Activated T-cell treated with anti-CD3 and anti-CD28 coated beads, Interleukin-2, amount 50 U/mL, for 48 hours (primary cell): ENCODE measurements at regions not wholly inside any gene's neighbourhood (a gene's known extent, or its start where the extent isn't known, plus 50 kb on each side); places are given as distances from the start of the nearest gene placed in this dataset.

Source experiments
- DNase-seq, 2 experiments: peaks; one replicate each; pipeline ENCODE4 v3.0.0-alpha.2; 2020

DNA sequence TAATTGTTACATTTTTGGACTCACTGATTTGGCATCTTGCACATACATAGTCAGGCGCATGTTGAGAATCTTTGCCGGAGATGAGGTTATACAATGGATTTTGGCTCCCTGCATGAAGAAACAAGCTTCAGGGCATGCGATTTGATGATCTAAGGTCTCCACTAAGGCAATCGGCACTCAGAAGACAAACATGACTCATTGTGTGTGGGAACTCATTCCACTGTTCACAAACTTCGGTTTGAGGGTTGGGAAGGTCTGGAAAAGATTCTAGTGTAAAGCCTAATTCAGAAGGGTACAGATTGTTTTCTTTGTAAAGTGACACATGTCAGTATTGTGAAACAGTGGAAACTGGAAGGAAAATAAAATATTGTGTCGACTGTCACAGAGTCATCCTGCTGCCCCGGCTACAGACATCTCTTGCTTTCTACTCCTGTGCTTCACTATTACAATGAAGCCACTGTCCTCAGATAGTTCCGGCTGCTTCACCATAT lies 192.6 kb upstream of the HMGA2 start:
- DNase-seq: no peak

DNA sequence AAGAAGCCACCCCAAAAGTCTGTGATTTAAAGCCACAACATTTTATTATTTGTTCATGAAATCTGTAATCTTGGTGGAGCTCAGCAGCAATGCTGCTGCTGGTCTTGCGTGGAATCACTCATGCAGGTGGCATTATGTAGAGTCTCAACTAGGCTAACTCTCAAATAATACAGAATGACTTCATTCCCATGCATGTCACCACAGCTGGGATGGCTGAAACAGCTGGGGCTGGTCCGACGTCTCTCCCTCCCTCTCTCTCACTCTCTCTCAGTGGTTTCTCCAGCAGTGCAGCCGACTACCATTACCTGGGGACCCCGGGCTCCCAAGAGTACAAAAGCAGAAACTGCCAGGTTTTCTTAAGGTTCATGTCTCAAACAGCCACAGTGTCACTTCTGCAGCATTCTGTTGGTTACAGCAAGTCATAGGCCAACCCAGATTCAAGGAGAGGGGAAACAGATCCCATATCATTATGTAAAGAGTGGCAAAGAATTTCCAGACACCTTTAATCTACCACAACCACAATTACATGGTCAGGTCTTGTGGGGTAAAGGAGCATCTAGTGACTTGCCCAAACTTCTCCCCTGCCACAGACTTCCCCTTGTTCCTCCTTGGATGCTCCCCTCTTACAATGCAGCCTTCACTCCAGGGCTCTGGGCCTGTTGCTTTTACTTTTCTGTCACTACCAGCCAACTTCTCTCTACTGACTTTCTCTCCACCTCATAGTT lies 192.0 kb upstream of the HMGA2 start:
- no peak for DNase-seq

DNA sequence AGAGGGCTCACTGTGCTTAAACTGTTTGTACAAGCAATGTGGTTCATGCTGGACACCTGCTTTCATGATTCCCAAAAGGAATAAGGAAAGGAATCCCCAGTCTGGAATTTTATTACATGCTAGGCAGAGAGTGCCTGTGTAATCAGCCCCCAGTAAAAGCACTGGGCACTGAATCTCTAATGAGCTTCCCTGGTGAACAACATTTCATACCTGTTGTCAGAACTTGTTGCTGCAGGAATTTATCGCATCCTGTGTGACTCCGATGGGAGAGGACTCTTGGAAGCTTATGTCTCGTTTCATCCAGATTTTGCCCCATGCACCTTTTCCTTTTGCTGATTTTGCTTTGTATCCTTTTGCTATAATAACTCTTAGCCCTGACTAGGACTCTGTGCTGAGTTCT lies 190.2 kb upstream of the HMGA2 start:
- no peak for DNase-seq

DNA sequence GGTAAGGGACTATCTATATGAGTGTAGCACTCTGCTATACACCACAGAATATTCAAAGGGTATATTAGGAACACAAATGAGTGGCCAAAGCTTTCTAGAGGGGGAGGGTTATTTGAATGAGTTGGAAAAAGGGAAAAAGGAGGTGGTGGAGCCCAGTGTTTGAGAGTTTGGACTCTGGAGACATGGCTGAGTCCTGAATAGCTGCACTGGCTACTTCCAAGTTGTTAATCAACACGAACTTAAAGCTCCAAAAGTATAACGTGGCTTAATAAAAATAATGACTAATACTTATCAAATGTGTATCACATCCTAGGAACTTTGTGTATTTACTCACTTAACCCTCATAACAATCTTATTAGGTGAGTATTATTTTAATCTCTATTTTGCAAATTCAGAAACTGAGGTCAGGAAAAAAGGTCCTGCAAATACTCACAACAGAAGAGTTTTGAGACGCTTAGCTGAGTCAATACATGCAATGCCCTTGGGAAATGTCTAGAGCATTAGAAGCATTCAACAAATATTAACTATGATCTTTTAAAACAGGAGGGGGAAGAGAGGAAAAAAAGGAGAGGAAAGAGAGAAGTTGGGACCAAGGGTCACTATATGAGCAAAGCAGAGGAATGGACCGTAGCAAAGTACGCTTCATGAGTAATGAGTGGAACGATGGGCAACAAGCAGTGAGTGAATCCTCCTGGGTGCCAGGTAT lies 189.5 kb upstream of the HMGA2 start:
- no peak for DNase-seq

DNA sequence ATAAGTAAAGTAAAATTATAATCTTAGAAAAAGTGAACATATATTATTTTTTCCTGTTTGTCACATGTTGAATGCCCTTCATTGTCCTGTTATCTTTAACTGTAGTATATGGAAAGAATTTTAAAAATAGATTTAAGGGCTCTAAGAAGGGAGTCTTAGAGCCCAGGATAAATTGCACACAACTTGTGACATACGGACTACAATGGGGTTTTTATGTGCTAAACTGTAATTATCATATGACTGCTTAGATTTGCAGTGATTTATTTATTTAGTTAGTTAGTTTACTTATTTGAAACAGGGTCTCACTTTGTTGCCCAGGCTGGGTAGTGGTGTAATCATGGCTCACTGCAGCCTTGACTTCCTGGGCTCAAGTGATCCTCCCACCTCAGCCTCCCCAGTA lies 187.8 kb upstream of the HMGA2 start:
- DNase-seq: no peak

DNA sequence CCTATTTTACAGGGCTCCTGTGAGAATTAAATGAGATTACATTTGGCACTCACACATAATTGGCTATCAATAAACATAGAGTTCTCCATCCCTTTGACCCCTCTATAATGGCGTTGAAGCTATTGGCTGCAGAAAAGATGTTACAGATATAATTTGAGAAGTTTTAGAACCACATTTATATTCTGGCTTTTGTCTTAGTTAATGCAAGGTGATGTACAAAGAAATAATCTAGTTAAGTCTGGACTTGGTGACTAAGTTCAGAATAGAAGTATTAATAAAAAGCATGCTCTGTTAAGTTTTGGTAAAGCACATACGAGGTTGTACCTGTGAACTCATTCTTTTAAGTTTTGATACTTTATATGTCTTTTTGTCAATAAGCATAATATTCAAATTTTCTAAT lies 187.1 kb upstream of the HMGA2 start:
- DNase-seq: no peak

DNA sequence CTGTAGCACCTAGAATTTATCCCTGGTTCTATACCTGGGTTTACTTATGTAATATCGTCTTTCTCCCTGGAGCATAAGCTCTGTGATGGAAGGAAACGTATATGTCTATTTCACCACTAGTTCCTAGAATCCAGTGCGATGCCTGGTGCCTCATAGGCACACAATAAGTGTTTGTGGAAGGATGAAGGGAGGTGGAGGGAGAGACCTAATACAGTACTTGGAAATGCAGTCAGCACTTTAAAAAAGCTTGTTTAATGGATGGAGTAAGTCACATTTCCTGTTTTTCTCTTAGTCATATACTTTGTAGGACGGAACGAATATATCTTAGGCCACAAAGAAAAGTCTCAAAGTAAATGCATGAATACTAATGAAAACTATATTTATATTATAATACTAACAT lies 186.5 kb upstream of the HMGA2 start:
- no peak for DNase-seq

DNA sequence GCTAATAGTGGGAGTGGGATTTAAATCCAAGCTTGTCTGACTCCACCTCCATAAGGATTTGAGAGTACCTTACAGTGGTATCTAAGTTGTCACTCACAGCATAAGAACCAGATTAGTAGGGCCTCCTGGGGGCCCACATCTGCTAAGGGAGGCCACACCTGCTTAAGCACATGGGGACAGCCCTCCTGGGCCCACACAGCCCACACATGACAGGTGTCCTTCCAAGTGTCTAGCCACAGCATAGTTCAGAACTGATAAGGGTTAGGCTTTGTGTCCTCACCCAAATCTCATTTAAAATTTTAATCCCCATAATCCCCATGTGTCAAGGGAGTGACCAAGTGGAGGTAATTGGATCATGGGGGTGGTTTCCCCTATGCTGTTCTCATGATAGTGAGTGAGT lies 186.0 kb upstream of the HMGA2 start:
- no peak for DNase-seq

DNA sequence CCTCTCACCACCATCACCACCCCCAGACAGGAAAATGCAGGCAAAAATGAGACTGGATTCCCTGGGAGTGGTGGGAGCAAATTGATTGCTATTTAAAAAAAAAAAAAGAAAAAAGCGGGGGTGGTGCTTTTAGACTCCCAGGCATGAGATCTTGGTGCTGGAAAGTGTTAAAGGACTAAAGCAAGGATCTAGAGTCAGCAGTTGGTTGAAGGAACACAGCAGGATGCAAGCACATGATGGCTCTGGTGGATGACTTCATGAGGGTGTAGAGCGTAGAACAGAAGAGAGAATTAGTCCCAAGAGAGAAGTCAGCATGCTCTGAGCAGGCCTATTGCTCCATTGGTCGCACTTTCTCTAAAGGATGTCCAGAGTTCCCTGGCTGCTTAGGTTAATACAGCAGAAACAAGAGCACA lies 183.8 kb upstream of the HMGA2 start:
- no peak for DNase-seq

DNA sequence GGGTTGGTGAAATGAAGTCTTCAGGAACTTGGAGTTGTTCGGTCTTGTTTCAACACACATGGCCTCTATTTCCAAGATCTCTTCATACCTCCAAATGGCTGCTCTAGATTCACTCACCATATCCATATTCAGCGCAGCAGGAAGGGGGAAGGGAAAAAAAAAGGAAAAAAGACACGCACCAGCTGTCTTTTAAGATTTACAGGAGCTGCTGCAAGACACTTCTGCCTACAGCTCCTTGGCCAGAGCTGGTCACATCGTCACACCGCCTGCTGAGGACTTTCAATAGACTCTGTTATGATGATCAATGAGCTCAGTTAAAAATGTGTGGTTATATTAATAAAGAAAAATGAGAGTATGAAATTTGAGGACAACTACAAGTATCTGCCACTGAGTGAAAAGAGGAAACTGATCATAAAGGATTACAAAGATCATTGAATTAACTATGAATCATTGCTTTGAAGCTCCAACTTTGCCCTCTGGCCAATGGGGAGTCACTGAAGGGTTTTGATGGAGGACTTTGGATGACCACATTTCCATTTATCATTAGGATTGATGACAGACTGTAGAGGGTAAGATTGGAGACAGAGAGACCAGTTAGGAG lies 182.1 kb upstream of the HMGA2 start:
- DNase-seq: no peak

DNA sequence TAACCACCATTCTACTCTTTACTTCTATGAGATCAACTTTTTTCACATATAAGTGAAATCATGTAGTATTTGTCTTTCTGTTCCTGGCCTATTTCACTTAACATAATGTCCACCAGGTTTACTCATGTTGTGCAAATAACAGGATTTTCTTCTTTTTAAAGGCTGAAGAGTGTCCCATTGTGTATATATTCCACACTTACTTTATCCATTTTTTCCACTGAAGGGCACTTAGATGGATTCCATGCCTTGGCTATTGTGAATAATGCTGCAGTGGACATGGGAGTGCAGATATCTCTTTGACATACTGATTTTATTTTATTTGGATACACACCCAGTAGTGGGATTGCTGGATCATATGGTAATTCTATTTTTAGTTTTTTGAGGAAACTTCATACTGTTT lies 181.1 kb upstream of the HMGA2 start:
- DNase-seq: no peak

DNA sequence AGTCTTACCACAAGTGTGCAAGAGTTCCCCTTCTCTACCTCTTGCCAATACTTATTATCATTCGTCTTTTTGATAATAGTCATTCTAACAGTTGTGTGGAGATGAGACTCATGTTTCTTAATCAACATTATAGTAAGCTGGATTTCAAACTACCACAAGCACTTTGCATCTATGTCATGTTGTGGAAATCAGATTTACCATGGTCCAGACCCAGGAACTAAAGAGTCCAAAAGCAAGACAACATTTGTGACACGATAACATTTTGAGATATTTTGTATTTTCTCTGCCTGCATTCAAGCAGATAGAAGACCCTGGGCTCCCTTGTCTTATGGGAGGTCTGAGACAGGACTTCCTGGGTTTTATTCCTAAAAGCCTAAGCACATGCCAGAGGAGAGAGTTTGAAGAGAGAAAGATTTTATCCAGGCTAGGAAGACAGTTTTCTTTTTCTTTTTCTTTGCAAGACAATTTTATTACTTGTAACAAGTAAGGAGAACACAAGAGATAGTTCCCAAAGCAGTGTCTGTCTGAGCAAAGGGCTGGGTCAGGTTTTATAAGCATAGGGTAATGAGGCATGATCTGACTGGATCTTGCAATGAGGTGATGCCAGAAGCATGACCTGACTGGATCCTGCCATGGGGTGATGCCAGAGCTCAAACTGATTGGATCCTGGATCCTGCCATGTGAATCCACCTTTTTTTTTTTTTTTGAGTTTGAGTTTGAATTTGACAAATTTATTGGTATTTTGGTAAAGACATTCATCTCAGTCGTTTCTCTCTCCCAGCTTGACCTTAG lies 180.5 kb upstream of the HMGA2 start:
- DNase-seq: no peak

DNA sequence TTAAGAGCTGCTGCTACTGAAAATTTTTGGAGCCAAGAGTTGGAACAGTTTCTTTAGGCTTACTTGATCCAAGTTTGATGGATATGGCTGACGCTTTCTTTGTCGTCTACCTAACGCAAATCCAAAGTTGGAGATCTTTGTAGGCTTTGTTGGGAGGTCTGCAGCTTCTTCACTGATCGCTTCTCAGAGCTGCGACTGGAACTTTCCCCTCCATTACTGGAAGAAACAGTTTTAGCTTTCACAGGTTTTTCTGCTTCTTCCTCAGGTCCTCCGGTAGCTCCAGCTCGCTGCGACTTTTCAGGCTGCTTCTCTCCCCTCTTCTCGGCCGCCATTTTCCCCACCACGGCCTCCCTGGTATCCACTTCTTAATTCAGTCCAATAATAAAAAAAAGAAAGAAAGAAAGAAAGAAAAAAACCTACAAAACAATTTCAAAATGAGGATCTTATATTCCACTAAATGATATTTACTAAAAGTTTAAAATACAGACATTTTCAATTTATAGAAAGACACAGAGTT lies 178.1 kb upstream of the HMGA2 start:
- no peak for DNase-seq

DNA sequence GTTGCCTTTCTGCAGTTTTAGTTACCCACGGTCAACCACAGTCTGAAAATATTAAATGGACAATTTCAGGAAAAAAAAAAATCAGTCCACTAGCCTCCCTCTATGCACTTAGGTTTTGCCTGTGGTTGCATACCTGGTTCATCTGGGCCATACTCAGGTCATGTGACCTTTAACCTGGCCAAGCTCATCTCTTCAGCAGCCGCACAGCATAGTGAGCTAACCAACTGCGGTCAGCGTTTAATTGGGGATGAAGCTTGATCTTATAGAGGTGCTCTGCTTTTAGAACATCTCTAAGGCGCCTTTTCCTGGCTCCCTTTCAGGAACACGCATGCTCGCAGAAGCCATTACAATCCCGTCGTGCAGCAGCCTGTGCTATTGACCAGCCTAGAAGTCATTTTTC lies 177.2 kb upstream of the HMGA2 start:
- DNase-seq: no peak

DNA sequence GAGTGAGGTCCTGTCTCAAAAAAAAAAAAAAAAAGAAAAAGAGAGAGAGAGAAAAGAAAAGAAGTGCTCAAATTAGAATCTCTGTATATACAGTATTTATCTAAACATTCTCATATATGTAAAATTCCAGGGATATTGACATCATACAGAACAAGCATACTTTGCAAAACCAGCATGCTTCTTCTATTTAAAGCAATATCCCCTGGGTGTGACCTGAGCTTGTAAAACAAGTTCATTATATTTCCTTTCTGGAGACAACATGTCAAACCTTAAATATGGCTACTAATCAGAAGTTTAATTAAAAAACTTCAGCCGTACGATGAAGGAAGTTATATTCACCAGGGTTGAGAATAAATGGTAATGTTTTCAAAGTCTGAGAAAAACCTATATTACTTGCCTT lies 175.8 kb upstream of the HMGA2 start:
- no peak for DNase-seq

DNA sequence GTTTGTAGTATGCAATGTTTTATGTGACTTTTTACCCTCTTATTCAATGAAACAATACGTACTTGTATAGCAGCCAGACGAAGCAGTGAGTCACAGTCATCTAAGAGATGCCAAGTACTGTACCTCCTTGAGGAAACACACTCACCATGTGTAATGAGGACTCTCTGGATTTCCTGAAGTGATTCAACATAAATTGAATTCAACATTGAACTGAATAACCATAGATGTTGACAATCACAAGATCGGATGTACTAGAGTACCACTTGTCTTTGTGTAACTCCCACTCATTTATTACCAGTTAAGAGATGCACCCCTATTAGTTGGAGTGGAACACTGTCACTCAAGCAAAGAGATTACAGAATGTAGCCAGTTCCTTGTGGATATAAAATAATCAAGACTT lies 175.2 kb upstream of the HMGA2 start:
- DNase-seq: no peak

DNA sequence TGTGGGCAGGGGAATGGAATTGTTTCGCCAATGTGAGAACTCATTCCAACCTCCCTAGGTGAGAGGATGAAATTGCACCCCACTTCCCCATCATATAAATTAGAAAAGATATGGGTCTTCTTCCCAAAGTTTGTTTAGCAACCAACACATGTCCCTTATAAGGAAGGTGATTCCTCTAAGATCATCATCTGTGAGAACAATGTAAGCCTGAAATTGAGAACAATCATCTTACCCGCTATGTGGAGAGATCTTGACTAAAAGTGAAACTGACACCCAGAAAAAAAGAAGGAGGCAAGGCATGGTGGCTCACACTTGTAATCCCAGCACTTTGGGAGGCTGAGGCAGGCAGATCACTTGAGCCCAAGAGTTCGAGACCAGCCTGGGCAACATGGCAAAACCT lies 173.2 kb upstream of the HMGA2 start:
- DNase-seq: no peak

DNA sequence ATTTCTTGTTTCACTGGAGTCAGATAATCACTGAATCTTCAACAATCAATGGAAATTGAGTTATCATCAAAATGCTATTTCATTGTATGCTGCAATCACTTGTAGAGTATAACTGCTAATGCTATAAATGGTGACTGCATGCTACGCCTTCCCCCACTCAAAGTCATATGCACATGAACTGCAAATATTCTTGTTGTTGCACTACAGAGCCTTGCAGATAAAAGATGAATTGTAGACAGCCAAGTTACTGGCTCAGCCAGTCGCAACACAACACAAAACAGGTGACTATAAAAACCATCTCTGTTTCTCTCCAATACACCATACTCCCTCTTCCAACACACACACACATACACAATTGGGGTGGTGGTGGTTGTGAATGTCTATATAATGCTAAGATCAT lies 171.0 kb upstream of the HMGA2 start:
- DNase-seq: no peak

DNA sequence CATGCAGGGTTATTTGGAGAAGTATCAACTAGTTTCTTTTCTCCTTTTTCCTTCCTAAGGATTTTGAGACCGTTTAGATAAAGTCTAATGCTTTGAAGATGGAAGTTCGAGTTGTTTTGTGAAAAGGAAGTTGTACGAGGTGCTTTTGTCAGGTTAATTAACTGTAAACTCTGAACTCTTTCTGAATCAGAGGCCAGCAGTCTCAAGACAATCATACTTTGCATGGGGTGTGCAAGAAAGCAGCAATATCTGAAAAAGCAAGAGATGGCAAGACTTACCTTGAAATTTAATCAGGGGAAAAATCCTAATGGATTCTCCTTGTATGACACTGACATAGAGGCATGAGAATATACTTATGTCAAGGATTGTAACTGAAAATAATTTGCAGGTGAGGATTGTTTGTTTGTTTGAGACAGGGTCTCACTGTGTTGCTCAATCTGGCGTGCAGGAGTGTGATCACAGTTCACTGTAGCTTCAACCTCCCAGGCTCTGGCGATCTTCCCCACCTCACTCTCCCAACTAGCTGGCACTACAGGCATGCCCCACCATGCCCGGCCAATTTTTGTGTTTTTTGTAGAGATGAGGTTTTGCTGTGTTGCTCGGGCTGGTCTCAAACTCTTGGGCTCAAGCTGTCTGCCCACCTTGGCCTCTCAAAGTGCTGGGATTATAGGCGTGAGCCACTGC lies 170.2 kb upstream of the HMGA2 start:
- DNase-seq: no peak

DNA sequence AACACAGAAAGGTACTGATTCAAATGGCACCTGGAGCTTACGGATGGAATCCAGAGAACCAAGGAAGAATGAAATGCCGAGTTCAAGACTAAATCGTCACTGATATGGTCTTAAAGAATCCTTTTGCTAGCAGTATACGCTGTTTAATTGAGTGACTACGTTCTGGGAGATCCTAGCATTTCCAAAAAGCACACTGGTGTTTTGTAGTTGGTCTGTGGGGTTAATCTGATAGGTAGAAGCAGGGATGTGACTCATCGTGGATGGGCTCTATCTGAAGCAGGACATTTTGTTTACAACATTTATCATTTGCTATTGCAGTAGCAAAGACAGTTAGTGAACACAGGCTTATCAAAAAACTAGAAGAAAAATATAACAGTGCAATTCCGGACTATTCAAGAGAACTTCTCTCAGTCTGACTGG lies 169.2 kb upstream of the HMGA2 start:
- DNase-seq: no peak

DNA sequence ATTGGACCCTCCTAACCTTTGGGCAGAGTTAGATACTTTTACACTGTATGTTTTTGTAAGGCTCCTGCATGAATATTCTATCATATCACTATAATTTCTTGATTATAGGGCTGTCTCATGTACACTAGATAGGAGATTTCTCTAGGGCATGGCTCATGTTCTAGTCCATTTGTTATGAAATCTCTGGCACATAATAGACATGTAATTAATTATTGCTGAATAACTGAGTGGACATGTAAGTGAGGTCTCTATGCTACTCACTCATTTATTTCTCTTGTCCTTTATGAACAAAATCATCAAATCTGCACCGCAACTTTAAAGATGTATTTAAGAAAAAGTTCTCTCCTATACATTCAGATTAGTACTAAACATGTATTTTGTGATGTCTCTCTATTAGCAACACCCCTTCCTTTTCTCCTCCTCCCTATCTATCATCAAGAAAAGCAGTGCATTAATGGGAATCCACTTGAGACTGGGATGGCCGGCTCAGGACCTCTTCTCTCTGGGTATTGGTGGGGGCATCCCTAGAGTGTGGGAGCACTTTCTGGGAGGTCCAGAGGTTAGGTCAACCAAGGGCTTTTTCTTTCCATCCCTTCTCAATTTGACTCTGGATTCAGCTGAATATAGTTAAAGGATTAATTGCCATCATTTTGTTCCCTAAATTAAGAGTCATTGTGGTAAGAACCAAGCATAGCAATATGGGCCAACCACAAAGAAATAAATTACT lies 168.0 kb upstream of the HMGA2 start:
- no peak for DNase-seq

DNA sequence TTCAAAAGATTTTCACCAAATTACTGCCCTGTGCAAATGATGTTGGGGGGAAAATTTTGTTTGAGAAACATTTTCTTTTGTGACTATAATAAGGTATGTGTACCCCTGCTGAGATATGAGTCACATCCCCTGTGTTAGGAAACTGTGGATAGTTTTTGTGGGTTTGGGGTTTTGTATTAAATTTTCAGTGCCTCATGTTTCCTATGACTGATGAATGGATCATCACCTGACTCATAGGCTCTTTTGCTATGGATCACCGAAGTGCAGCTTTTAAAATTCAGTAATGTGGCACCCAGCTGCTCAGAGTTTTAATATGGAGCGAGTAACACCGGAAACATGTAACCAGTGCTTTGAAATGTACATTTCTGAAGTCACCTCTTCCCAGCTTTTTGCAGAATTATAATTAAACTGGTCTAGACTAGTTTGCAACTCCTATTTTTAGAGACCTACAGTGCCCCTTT lies 167.4 kb upstream of the HMGA2 start:
- no peak for DNase-seq
